ENCODE measurements at regions not wholly inside any gene's neighbourhood (a gene's known extent, or its start where the extent isn't known, plus 50 kb on each side); places are given as distances from the start of the nearest gene placed in this dataset.

DNA sequence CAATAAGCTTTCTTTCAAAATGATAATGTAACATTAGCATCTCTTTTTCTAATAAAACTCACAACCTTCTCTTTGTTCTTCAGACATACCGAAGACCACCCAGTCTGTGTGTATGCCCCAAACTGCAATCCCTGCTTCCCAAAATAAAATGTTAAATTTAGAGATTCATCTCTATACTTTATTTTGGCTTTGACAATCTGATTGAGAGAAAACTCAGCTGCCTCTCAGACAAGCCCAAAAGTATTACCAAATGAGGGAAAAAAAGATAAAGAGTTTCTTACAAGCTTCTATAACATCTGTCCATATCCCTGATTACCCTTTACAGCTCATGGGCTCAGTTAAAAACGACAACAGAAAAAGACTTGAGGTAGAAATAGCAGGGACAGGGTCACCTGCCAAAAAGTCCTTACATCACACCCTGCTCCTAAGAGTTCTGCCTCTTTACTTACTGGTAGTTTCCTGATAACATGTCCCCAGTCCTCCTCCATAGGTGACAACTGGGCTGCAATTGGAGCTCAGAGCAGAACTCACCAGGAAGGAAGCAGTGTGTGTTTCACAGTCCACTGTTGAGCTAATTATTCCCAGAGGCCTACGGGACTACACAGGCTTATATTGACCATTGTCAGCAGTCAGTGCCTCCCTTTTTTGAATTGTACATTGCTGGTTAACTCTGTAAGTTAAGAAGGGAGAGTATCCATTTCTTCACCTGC, 70.9 kb upstream of the FAM9C start:
- DNase-seq (ENCODE audit: extremely low spot score, insufficient read length, low read depth) = no peak
- no peak for FAIRE-seq

DNA sequence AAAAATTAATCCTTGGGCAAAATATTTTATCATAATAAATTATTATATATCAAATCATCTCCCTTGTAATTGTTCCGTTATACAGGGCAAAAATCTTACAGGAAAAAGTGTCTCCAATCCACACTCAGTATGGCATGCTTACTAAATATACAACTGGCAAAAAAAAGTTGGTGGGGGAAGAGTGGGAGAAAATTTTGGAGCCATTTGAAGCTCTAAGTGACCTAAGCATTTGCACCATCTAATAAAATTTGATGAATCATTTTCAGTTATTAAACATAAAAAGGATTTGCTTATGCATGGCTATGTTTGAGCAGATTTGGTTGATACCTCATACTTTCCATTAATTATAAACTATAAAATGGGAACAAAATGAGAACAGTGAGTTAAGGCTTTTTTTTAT, 68.1 kb upstream of the FAM9C start:
- no peak for FAIRE-seq

DNA sequence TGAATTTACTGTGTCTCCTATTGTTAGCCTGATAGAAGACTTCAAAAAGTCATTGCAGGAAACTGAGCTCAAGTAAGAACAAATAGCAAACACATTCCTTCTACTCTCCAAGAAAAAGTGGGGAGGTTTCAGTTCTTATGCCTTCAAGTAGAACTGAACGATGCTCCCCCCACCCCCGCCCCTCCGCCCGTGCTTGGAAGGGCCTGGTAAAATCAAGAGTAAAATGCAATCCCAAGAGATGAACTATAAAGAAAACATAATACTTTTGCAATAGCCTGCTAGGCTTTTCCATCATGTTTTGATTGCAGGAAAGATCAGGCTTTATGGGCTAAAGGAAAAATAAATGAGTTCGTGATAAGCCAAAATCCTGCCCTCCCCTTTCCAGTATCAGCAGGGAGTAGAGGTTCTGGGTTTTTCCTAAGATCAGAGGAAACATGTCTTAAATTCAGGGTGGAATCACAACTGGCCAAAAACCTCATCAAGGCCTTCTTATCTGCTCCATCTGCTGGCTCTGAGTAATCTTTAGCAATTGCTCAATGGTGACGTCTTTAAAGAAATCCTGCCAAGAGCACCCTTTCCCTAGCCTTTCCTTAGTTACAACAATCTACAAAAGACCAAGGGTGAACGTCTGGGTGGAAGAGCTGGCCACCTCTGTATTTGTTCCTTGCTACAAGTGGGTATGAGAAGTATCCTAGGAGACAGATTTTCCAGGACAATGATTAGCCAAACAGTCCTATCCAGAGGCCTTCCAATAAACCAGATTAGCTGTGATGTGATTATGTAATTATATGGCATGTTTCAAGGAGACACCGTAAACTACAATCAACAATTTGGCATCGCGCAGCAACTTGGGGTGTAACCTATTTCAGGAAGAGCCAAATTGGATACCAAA, 66.3 kb upstream of the FAM9C start:
- FAIRE-seq = no peak

More for the DNA sequence above, 68.1 kb upstream of the FAM9C start:
- no peak for DNase-seq (ENCODE audit: extremely low spot score, insufficient read length, low read depth)

DNA sequence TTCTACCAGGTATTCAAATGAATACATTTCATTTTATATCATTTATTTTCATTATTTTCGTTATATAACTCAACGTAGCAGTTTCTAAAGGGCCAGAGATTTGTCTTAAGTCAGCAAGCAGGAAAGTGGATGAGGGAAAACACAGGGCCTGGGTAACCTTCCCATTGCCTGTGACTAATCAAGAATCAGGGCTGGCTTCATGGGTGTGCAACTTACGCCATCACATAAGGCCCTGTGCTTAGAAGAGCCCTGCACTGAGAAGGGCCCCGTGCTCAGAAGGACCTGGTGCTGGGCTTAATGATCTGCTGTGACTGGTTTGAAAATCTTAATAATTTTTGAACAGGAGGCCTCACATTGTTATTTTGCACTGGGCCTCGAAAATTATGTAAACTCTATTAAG, 65.4 kb upstream of the FAM9C start:
- DNase-seq (ENCODE audit: extremely low spot score, insufficient read length, low read depth) = no peak

More for the DNA sequence above, 66.3 kb upstream of the FAM9C start:
- DNase-seq (ENCODE audit: extremely low spot score, insufficient read length, low read depth) = no peak

DNA sequence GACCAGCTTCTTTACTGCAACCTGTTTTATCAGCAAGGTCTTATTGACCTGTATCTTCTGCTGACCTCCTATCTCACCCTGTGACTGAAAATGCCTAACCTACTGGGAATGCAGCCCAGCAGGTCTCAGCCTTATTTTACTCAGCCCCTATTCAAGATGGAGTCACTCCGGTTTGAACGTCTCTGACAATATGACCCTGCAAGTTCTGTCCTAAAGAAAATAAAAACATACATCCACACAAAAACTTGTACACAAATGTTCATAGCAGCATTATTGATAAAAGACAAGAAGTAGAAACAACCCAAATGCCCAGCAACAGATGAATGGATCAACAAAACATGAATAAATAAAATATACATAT, 59.5 kb upstream of the FAM9C start:
- FAIRE-seq (no peak), DNase-seq (ENCODE audit: extremely low spot score, insufficient read length, low read depth) (no peak)

More for the DNA sequence above, 65.4 kb upstream of the FAM9C start:
- FAIRE-seq = no peak

DNA sequence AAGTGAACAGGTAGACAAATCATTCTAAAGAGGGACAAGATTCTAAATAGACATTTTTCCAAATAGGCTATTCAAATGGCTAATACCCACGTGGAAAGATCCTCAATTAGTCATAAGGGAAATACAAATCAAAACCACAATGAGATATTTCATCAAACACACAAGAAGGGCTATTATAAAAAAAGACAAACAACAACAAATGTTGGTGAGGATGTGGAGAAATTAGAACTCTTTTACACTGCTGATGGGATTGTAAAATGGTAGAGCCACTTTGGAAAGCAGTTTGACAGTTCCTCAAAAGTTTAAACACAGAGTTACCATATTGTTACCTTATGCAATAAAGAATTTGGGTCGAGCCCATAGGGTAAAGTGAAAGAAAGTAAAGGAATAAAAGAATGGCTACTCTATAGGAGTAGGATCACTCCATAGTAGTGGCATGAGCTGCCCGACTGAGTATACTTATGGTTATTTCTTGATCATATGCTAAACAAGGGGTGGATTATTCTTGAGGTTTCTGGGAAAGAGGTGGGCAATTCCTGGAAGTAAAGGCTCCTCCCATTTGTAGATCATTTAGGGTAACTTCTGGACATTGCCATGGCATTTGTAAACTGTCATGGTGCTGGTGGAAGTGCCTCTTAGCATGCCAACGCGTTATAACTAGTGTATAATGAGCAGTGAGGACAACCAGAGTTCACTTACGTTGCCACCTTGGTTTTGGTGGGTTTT, 58.9 kb upstream of the FAM9C start:
- peak; percentile 9 for FAIRE-seq
- no peak for DNase-seq (ENCODE audit: extremely low spot score, insufficient read length, low read depth)

DNA sequence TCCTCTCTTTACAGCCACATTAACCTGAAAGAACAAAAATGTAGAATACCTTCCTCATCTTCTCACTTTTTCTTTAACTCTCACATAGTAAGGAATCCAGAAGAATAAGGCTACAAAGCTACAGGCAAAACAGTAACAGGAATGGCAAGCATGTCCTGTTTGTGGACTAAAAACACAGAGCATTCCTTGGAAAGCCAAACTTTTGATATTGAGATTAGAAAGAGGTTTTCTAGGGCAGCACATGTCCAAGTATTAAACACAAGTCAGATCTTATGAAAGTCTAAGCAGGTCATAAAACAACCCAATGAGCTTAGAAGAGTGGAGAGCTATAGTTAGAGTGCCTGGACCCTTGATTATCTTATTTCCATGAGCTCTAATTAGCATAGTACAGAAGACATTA, 58.2 kb upstream of the FAM9C start:
- DNase-seq (ENCODE audit: extremely low spot score, insufficient read length, low read depth) (no peak), FAIRE-seq (peak; percentile 57)

DNA sequence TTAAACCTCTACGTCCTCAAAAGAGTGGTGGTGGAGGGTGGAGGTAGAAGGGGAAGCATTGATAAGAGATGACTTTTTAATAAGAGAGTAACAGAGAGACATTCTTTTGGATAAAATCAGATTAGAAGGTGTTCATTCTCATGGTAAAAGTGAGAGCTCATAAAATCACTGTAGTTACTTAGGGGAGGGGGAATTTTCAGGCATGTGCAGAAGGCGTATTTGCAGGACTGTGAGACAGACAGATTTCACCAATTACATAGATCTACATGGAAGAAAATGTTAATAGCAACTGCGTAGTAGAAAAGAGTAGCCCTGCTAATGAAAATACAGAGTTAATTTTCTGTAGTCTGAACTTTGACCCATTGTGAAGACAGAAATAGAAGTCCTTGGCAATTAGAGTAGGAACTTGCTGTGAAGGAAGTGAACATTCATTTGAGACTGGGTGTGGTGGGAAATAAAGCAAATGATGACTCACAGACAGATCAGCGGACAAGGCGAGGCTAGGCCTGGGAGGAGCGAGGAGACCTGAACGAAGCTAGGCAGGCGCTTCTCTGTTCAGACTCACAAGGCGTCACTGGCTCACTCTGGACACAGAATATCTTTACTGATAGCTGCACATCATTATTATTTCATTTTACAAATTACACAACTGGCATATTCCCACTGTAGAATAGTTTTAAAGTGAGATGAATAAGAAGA, 57.2 kb upstream of the FAM9C start:
- FAIRE-seq (peak; percentile 88), DNase-seq (ENCODE audit: extremely low spot score, insufficient read length, low read depth) (no peak)

DNA sequence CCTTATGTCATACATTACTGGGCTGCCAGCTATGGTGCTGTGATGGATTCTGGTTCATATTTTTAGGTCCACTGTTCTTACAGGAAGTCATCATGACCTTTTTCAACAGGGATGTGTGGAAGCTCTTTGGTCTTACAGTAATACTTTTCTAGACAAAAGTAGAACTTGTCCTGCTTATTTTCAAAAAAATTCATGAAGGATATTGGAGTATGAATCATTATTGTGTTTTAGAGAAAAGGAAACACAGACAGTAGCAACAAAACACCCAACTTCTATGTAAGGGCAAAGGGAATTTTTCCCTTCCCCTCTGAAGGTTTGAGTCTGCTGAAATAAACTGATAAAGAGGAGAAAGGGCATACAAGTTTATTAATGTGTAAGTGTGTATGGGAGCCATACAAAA, 54.7 kb upstream of the FAM9C start:
- peak; percentile 35 for FAIRE-seq
- DNase-seq (ENCODE audit: extremely low spot score, insufficient read length, low read depth) = no peak

DNA sequence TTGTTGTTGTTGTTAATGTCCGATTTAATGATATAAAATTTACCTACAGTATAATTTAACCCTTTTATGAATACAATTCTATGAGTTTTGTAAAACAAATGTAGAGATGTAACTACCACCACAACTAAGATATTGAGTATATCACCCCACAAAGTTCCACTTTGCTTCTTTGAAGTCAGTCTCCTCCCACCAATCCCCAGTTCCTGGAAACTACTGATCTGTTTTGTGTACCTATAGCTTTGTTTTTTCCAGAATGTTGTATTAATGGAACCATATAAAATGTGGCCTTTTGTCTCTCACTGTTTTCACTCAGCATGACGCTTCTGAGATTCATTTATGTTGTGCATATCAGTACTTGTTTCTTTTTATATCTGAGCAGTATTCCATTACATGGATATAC, 52.3 kb upstream of the FAM9C start:
- FAIRE-seq = peak; percentile 58
- no peak for DNase-seq (ENCODE audit: extremely low spot score, insufficient read length, low read depth)

DNA sequence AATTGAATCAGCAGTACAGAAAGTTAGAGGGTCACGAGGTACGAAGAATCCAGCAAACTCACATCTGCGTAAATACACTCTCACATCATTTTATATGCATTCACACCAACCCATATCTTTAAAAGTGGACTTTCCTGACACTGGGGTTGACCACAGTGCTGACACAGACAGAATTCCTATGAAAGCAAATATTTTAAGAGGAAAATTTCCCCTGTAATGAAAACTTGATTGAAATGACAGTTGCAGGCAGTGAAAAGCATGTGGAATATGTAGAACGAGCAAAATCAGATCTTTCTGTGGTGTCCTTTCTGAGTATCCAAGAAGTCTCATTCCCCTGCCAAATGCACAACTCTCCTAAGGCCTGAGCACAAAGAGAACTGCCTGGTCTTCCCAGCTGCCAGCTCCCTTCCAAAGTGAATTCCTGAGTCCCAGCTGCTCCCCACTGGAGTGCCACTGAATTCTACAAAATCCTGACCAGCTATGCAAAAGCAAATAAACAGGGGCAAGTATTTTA, 50.5 kb upstream of the FAM9C start:
- FAIRE-seq (peak; percentile 41), DNase-seq (ENCODE audit: extremely low spot score, insufficient read length, low read depth) (no peak)

DNA sequence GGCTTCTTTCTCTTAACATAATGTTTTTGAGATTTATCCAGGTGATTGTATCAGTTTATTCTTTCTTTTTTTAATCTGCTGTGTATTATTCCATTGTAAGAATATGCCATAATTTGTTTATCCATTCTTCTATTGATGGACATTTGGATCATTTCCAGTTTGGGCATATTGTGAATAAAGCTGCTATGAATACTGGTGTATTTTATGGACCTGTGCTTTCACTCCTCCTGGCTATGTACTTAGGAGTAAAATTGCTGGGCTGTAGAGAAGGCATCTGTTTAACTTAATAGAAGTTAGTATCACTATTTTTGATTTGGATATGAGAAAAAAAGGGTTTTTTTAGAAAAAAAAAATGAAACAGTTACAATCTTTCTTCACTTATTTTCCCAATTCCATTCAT, 50.0 kb upstream of the FAM9C start:
- no peak for FAIRE-seq
- no peak for DNase-seq (ENCODE audit: extremely low spot score, insufficient read length, low read depth)

Data from GM18507 (cell line).